Fibroblast of lung (primary cell): ENCODE measurements at regions not wholly inside any gene's neighbourhood (a gene's known extent, or its start where the extent isn't known, plus 50 kb on each side); places are given as distances from the start of the nearest gene placed in this dataset.

Experiments used
- DNase-seq, 2 donors: peaks; one replicate each; pipeline versions ENCODE4 v3.0.0 to v3.0.0-alpha.2; 2010; ENCODE audit warnings: low read depth in 2 of 2
- H2AFZ ChIP-seq: 2 replicates; pipeline ENCODE4 v1.5.1; 2012; ENCODE audit warnings: low read length, control low read depth, inconsistent platforms
- H3K27ac ChIP-seq: 2 replicates; pipeline ENCODE4 v1.5.1; 2011; ENCODE audit warnings: low read length, control low read depth; ENCODE audit not compliant: insufficient read depth
- H3K27me3 ChIP-seq: 2 replicates; pipeline ENCODE4 v1.5.1; 2011; ENCODE audit warnings: mild to moderate bottlenecking, low read length; ENCODE audit not compliant: control insufficient read depth, insufficient read depth
- H3K36me3 ChIP-seq: 2 replicates; pipeline ENCODE4 v1.5.1; 2011; ENCODE audit warnings: low read length; ENCODE audit not compliant: control insufficient read depth, insufficient read depth
- H3K4me1 ChIP-seq: 2 replicates; pipeline ENCODE4 v1.5.1; 2011; ENCODE audit warnings: low read length; ENCODE audit not compliant: control insufficient read depth, insufficient read depth; ENCODE audit errors: extremely low read depth
- H3K4me2 ChIP-seq: 2 replicates; pipeline ENCODE4 v1.5.1; 2011; ENCODE audit warnings: low read length, control low read depth; ENCODE audit not compliant: insufficient read depth; ENCODE audit errors: extremely low read depth
- H3K4me3 ChIP-seq, 4 experiments: fragments of 200-600 bp in 1 of 4; sonication (generic) in 1 of 4; replicated peaks in 1 of 4; 2 replicates each; pipeline ENCODE4 v1.5.1; 2011 to 2016; ENCODE audit warnings: low read length in 4 of 4, low read depth in 3 of 4, mild to moderate bottlenecking in 3 of 4, control low read depth in 2 of 4, inconsistent platforms in 1 of 4, mixed read lengths in 1 of 4; ENCODE audit not compliant: insufficient read depth in 1 of 4; ENCODE audit errors: control extremely low read depth in 1 of 4
- H3K79me2 ChIP-seq: 2 replicates; pipeline ENCODE4 v1.5.1; 2012; ENCODE audit warnings: mild to moderate bottlenecking, low read length, inconsistent platforms; ENCODE audit not compliant: control insufficient read depth, insufficient read depth
- H3K9ac ChIP-seq: 2 replicates; pipeline ENCODE4 v1.5.1; 2011; ENCODE audit warnings: mild to moderate bottlenecking, low read length, control low read depth; ENCODE audit not compliant: insufficient read depth
- H3K9me3 ChIP-seq: 2 replicates; pipeline ENCODE4 v1.5.1; 2012; ENCODE audit warnings: low read depth, low read length; ENCODE audit not compliant: control insufficient read depth, insufficient read depth
- H4K20me1 ChIP-seq: 2 replicates; pipeline ENCODE4 v1.5.1; 2011; ENCODE audit warnings: low read length; ENCODE audit not compliant: control insufficient read depth, insufficient read depth; ENCODE audit errors: extremely low read depth
- EZH2 ChIP-seq: IDR thresholded peaks from 2 replicates; pipeline ENCODE4 v1.5.1; 2012; ENCODE audit warnings: low read length, control low read depth, mild to moderate bottlenecking; ENCODE audit errors: missing control alignments
- TF ChIP-seq, protein P1 (sequence below), 2 donors: IDR thresholded peaks in 1 of 2; conservative IDR thresholded peaks in 1 of 2; 1 replicate in 1 of 2; 2 replicates in 1 of 2; pipeline ENCODE4 v1.5.1; 2011 to 2012; ENCODE audit warnings: low read length in 2 of 2, control low read depth in 1 of 2, inconsistent platforms in 1 of 2, low read depth in 1 of 2, mild to moderate bottlenecking in 1 of 2

DNA sequence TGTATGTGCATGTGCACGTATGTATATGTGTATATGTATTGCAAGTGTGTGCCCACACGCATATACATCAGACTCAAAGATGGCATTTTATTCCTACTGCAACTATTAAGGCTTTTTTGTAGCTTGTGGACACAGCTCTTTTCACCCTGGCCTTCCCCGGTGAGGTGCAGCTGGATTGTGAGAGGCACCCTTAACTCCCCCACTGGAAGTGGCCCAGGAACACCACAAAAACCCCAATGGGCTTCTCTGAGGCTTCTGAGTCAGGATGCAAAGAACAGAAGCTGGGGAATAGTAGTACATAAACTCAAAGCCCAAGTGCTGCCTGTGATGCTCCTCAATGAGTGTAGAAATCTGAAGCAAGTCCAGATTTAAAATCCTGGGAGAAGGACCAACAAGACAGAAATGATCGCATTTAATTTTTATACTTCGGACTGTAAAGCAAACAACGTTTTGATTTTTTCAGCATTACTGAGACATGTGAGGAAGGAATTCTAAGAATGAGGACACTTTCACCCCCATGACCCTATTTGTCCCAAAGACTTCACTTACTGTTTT, 369.2 kb upstream of the MGMT start:
- no peaks in the 10 kb centered on the region for H3K36me3 ChIP-seq
- H4K20me1 ChIP-seq: no peaks in the 10 kb centered on the region
- no peaks in the 10 kb centered on the region for H3K9me3 ChIP-seq
- peak in 1 of 2 donors; percentile 42 for DNase-seq
- no peak overlapping the region for H3K27ac ChIP-seq
- no peaks in the 10 kb centered on the region for H3K27me3 ChIP-seq
- no peak overlapping the region for H3K4me2 ChIP-seq
- no peak overlapping the region for H3K9ac ChIP-seq
- TF ChIP-seq EZH2: no peak
- TF ChIP-seq, protein P1, sequence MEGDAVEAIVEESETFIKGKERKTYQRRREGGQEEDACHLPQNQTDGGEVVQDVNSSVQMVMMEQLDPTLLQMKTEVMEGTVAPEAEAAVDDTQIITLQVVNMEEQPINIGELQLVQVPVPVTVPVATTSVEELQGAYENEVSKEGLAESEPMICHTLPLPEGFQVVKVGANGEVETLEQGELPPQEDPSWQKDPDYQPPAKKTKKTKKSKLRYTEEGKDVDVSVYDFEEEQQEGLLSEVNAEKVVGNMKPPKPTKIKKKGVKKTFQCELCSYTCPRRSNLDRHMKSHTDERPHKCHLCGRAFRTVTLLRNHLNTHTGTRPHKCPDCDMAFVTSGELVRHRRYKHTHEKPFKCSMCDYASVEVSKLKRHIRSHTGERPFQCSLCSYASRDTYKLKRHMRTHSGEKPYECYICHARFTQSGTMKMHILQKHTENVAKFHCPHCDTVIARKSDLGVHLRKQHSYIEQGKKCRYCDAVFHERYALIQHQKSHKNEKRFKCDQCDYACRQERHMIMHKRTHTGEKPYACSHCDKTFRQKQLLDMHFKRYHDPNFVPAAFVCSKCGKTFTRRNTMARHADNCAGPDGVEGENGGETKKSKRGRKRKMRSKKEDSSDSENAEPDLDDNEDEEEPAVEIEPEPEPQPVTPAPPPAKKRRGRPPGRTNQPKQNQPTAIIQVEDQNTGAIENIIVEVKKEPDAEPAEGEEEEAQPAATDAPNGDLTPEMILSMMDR (conservative IDR thresholded peaks at IDR 0.05 in 1 of 2, IDR thresholded peaks at IDR 0.05 in 1 of 2; ENCODE audit: low read depth in 1 of 2, low read length in 2 of 2): no peak
- no peak overlapping the region for H3K4me3 ChIP-seq
- H3K79me2 ChIP-seq: no peaks in the 10 kb centered on the region
- no peak overlapping the region for H2AFZ ChIP-seq
- H3K4me1 ChIP-seq: peaks cover 5% of the 10 kb centered on the region

DNA sequence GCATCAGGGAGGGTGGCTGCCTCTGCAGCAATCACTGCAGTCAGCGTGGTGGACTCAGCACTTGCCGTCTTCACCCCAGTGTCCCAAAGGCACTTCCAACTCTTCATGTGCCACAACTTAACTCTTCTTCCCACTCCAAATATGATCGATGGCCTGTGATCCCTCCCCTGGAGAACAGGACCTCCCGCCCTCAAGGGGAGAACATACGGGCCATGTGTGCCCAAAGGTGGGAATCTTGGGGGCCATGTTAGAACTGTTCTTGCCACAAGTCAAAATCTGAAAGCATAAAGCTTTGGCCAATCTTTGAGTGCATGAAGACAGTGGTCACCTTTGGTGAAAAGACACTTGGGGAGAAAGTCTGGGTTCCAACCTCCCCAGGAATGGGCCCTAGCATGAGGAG, 368.5 kb upstream of the MGMT start:
- H3K27ac ChIP-seq: no peak overlapping the region
- peaks cover 5% of the 10 kb centered on the region for H3K4me1 ChIP-seq
- DNase-seq: no peak
- no peak overlapping the region for H3K9ac ChIP-seq
- no peak overlapping the region for H3K4me2 ChIP-seq
- no peaks in the 10 kb centered on the region for H3K9me3 ChIP-seq
- H2AFZ ChIP-seq: no peak overlapping the region
- TF ChIP-seq EZH2: no peak
- TF ChIP-seq, protein P1 (conservative IDR thresholded peaks at IDR 0.05 in 1 of 2, IDR thresholded peaks at IDR 0.05 in 1 of 2; ENCODE audit: low read depth in 1 of 2, low read length in 2 of 2): no peak
- H3K79me2 ChIP-seq: no peaks in the 10 kb centered on the region
- no peaks in the 10 kb centered on the region for H3K36me3 ChIP-seq
- no peaks in the 10 kb centered on the region for H3K27me3 ChIP-seq
- no peak overlapping the region for H3K4me3 ChIP-seq
- no peaks in the 10 kb centered on the region for H4K20me1 ChIP-seq

DNA sequence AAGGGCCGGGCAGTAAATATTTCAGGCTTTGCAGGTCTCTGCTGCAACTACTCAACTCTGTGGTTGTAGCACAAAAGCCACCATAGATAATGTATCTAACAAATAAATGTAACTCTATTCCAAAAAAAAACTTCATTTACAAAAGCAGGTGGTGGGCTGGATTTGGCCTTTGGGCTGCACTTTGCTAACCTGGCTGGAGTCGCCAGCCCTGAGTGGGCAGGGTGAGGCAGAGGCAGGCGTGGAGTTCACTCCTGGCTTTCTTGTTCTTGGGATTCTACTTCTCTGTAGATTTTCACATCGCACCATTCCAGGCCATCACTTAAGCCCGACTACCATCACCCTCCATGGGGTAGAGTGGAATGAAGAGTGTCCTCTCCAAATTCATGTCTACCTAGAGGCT, 367.6 kb upstream of the MGMT start:
- Histone ChIP-seq H3K27me3 (no peaks in the 10 kb centered on the region), H3K79me2 (no peaks in the 10 kb centered on the region), H3K27ac (no peak overlapping the region), H3K4me2 (no peak overlapping the region), H3K4me3 (no peak overlapping the region), H2AFZ (no peak overlapping the region), H3K9ac (no peak overlapping the region), H3K9me3 (no peaks in the 10 kb centered on the region), H3K36me3 (no peaks in the 10 kb centered on the region), H4K20me1 (no peaks in the 10 kb centered on the region), H3K4me1 (peaks cover 5% of the 10 kb centered on the region)
- no peak for DNase-seq
- no peak for TF ChIP-seq EZH2
- TF ChIP-seq, protein P1 (conservative IDR thresholded peaks at IDR 0.05 in 1 of 2, IDR thresholded peaks at IDR 0.05 in 1 of 2; ENCODE audit: low read depth in 1 of 2, low read length in 2 of 2): no peak
